Left lung (tissue), 4 donors: ENCODE measurements at regions not wholly inside any gene's neighbourhood (a gene's known extent, or its start where the extent isn't known, plus 50 kb on each side); places are given as distances from the start of the nearest gene placed in this dataset.

Experiments used
- ATAC-seq: fragments of 200-7000 bp; cut with Tn5 transposase; one replicate; pipeline ENCODE4 v1.9.1; 2020; ENCODE audit warnings: moderate library complexity
- DNase-seq, 4 donors: peaks; one replicate each; pipeline ENCODE4 v3.0.0-alpha.2; 2013 to 2020
- H3K27ac ChIP-seq, 2 donors: fragments of 200-600 bp; sonication (generic) in 1 of 2; one replicate each; pipeline versions ENCODE4 v1.5.0 to v1.8.0; 2020 to 2021
- H3K27me3 ChIP-seq, 2 donors: fragments of 200-600 bp; sonication (generic) in 1 of 2; one replicate each; pipeline versions ENCODE4 v1.5.0 to v1.8.0; 2020 to 2021
- H3K36me3 ChIP-seq, 2 donors: fragments of 200-600 bp; sonication (generic) in 1 of 2; one replicate each; pipeline versions ENCODE4 v1.5.0 to v1.8.0; 2020 to 2021
- H3K4me1 ChIP-seq, 2 donors: fragments of 200-600 bp; one replicate each; pipeline ENCODE4 v1.8.0; 2021
- H3K4me3 ChIP-seq, 2 donors: fragments of 200-600 bp; sonication (generic) in 1 of 2; one replicate each; pipeline versions ENCODE4 v1.5.0 to v1.8.0; 2020 to 2021; ENCODE audit warnings: mild to moderate bottlenecking in 1 of 2
- H3K9me3 ChIP-seq, 2 donors: fragments of 200-600 bp; sonication (generic) in 1 of 2; one replicate each; pipeline versions ENCODE4 v1.5.0 to v1.8.0; 2020 to 2021
- CTCF ChIP-seq, 2 donors: fragments of 200-600 bp; sonication (generic) in 1 of 2; IDR thresholded peaks; one replicate each; pipeline versions ENCODE4 v1.5.0 to v1.8.0; 2021; ENCODE audit warnings: antibody characterized with exemption in 2 of 2
- intact Hi-C, 2 donors: fragments of 100-400 bp; cut with DNase I; formaldehyde crosslinking; loops; one replicate each; pipeline versions ENCODE4 v1.11.2 to v1.14.2; 2022
- donor health status: DM: no; HTN: yes; CAD: no.
- donor health status: DM: no; HTN: no; CAD: no.

GRCh38 chr6:12363651-12364381 lies 73.7 kb downstream of the EDN1 start:
- H3K27me3 ChIP-seq, result no peaks in the 10 kb centered on the region
- no peak overlapping the region for H3K4me3 ChIP-seq
- peak; percentile 78 for ATAC-seq
- no peaks in the 10 kb centered on the region for H3K36me3 ChIP-seq
- H3K9me3 ChIP-seq, result no peaks in the 10 kb centered on the region
- intact Hi-C loops, result no loop called here
- peak in 3 of 4 donors; percentile 29 to 74 (median 52) for DNase-seq
- peaks cover 0 to 41% of the 10 kb centered on the region in 2 donors for H3K4me1 ChIP-seq
- TF ChIP-seq CTCF (IDR thresholded peaks at IDR 0.05), result no peak
- H3K27ac ChIP-seq, result peak overlapping the region in 1 of 2 donors; percentile 53

- no peak for TF ChIP-seq CTCF (IDR thresholded peaks at IDR 0.05)
- Histone ChIP-seq H3K36me3 (no peaks in the 10 kb centered on the region), H3K27me3 (no peaks in the 10 kb centered on the region), H3K9me3 (no peaks in the 10 kb centered on the region), H3K4me3 (no peak overlapping the region), H3K27ac (no peak overlapping the region), H3K4me1 (peaks cover 0 to 41% of the 10 kb centered on the region in 2 donors)
- ATAC-seq (no peak), DNase-seq (no peak)
- intact Hi-C loops, result no loop called here
These were observed 74.5 kb downstream of the EDN1 start for GRCh38 chr6:12364621-12365020.

- Histone ChIP-seq H3K4me1 (peaks cover 0 to 44% of the 10 kb centered on the region in 2 donors), H3K36me3 (no peaks in the 10 kb centered on the region), H3K9me3 (no peaks in the 10 kb centered on the region), H3K27ac (no peak overlapping the region), H3K27me3 (no peaks in the 10 kb centered on the region), H3K4me3 (no peak overlapping the region)
- ATAC-seq (no peak), DNase-seq (no peak)
- intact Hi-C loops, result no loop called here
- TF ChIP-seq CTCF (IDR thresholded peaks at IDR 0.05), result no peak
These were observed 76.6 kb downstream of the EDN1 start for GRCh38 chr6:12366731-12367130.

GRCh38 chr6:12367412-12367811 lies 77.3 kb downstream of the EDN1 start:
- no peak for TF ChIP-seq CTCF (IDR thresholded peaks at IDR 0.05)
- DNase-seq (no peak), ATAC-seq (no peak)
- H3K4me1 ChIP-seq, result peaks cover 0 to 44% of the 10 kb centered on the region in 2 donors
- intact Hi-C loops, result no loop called here
- H3K4me3 ChIP-seq, result no peak overlapping the region
- no peaks in the 10 kb centered on the region for H3K9me3 ChIP-seq
- no peaks in the 10 kb centered on the region for H3K27me3 ChIP-seq
- H3K27ac ChIP-seq, result no peak overlapping the region
- H3K36me3 ChIP-seq, result no peaks in the 10 kb centered on the region

GRCh38 chr6:12369355-12369754 lies 79.2 kb downstream of the EDN1 start:
- intact Hi-C loops, result no loop called here
- no peaks in the 10 kb centered on the region for H3K36me3 ChIP-seq
- no peak for ATAC-seq
- no peak overlapping the region for H3K4me3 ChIP-seq
- no peak for DNase-seq
- peak overlapping the region in 1 of 2 donors; percentile 63 for H3K27ac ChIP-seq
- H3K9me3 ChIP-seq, result no peaks in the 10 kb centered on the region
- H3K27me3 ChIP-seq, result no peaks in the 10 kb centered on the region
- H3K4me1 ChIP-seq, result peaks cover 0 to 25% of the 10 kb centered on the region in 2 donors
- no peak for TF ChIP-seq CTCF (IDR thresholded peaks at IDR 0.05)
